ENCODE measurements at regions not wholly inside any gene's neighbourhood (a gene's known extent, or its start where the extent isn't known, plus 50 kb on each side); places are given as distances from the start of the nearest gene placed in this dataset.

DNA sequence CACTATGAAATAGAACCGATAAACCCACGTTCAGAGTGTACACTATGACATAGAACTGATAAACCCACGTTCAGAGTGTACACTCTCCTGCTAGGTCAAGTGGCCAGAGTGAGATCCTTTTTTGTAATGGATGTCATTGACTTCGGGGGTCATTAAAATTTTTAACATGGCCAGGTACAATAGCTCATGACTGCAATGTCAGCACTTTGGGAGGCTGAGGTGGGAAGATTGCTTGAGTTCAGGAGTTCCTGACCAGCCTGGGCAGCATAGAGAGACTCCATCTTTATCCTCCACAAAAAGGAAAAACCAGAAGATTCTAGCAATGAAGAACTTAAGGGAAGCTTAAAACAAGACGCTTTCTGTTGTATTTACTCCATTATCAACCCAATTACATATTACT lies 439.7 kb upstream of the FRG1 start:
- no peak for DNase-seq (ENCODE audit: low read depth)
- no peak overlapping the region for H3K4me3 ChIP-seq (ENCODE audit: low read depth, low read length)
- TF ChIP-seq, protein P1, sequence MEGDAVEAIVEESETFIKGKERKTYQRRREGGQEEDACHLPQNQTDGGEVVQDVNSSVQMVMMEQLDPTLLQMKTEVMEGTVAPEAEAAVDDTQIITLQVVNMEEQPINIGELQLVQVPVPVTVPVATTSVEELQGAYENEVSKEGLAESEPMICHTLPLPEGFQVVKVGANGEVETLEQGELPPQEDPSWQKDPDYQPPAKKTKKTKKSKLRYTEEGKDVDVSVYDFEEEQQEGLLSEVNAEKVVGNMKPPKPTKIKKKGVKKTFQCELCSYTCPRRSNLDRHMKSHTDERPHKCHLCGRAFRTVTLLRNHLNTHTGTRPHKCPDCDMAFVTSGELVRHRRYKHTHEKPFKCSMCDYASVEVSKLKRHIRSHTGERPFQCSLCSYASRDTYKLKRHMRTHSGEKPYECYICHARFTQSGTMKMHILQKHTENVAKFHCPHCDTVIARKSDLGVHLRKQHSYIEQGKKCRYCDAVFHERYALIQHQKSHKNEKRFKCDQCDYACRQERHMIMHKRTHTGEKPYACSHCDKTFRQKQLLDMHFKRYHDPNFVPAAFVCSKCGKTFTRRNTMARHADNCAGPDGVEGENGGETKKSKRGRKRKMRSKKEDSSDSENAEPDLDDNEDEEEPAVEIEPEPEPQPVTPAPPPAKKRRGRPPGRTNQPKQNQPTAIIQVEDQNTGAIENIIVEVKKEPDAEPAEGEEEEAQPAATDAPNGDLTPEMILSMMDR (IDR thresholded peaks at IDR 0.05; ENCODE audit: insufficient read depth, low read depth, low read length, missing control alignments) = no peak

DNA sequence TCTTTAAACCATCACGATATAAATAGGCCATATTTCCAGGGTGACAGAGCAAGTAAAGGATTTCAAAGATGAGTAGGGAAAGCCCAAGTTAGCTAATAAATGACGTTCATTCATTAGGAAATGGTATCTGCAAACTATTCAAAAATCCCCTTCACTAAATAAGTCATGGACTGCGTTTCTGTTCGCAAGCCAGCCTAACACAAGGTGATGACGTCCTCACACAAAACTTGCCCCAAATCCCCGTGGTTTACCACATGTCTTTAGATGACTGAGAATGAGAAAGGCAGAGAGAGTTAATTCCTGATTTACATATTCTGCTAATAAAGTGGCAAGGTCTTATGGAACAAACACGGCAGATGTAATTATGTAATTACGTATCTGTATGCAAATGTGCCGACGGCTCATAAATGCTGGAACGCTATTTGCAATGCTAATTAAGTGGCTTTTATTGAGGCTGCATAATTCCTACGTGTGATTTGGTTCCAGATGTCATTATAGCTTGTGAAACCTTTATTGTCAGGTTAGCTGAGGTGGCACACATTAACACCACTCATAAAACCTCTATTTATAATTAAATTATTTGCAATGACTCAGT lies 437.7 kb upstream of the FRG1 start:
- TF ChIP-seq, protein P1 (IDR thresholded peaks at IDR 0.05; ENCODE audit: insufficient read depth, low read depth, low read length, missing control alignments) = no peak
- DNase-seq (ENCODE audit: low read depth) = no peak
- H3K4me3 ChIP-seq (ENCODE audit: low read depth, low read length) = no peak overlapping the region

DNA sequence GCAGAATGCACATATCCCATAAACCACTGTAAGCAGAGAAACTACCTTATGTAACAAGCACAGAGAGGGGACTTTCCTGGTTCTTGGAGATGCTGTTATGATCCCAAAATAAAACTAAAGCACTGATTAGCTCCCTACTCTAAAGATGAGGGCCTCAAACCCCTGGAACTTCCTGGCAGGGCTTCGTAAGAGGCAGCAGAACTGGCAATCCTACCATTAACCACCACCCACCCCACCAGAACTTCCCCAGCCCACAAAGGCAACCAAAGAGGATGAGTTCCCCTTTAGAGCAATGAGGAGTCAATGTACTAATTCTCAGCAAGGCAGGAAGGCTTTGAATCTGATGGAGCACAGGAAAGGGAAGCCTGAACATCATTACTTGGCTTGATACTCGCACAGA lies 436.5 kb upstream of the FRG1 start:
- no peak overlapping the region for H3K4me3 ChIP-seq (ENCODE audit: low read depth, low read length)
- TF ChIP-seq, protein P1 (IDR thresholded peaks at IDR 0.05; ENCODE audit: insufficient read depth, low read depth, low read length, missing control alignments) = no peak
- no peak for DNase-seq (ENCODE audit: low read depth)

DNA sequence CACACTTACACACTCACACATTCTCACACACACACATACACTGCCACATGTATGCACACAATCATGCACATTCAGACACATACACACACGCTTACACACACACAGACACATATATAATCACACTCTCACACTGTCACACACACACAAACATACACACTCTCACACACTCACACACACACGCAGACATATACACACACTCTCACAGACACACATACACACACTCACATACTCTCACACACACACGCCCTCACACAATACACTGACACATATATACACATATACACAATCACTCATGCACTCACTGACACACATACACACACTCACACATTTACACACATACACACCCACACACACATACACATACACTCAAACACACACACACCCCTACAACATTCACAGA lies 435.3 kb upstream of the FRG1 start:
- TF ChIP-seq, protein P1 (IDR thresholded peaks at IDR 0.05; ENCODE audit: insufficient read depth, low read depth, low read length, missing control alignments) = no peak
- no peak overlapping the region for H3K4me3 ChIP-seq (ENCODE audit: low read depth, low read length)
- no peak for DNase-seq (ENCODE audit: low read depth)

DNA sequence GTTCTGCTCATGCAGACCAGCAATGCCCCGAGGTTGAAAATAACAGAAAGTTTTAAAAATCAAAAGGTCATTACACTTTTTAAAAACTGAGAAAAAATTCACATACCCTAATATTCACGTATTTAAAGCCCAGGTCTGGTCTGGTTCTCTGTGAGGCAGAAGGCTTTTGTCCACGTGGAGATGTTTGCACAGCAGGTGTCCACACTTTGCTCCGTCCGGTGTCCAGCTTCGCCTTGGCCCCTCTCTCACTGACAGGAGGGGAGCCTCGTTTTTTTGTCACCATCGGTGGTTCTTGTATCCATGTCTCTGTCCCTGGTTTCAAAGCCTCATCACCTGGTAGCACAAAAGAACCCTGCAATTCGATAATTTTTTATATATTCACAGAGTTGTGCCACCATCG lies 434.6 kb upstream of the FRG1 start:
- no peak for DNase-seq (ENCODE audit: low read depth)
- TF ChIP-seq, protein P1 (IDR thresholded peaks at IDR 0.05; ENCODE audit: insufficient read depth, low read depth, low read length, missing control alignments) = no peak
- no peak overlapping the region for H3K4me3 ChIP-seq (ENCODE audit: low read depth, low read length)

DNA sequence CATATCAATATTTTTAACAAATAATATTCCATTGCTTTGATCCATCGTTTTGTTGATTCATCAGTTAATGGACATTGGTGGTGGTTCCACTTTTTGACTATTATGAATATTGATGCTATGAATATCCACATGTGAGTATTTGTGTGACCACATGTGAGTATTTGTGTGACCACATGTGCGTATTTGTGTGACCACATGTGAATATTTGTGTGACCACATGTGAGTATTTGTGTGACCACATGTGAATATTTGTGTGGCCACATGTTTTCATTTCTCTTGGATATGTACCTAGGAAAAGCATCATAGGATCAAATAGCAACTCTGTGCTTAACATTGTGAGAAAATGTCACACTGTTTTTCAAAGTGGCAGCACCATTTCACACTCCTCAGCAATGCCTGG lies 433.6 kb upstream of the FRG1 start:
- DNase-seq (ENCODE audit: low read depth) = no peak
- H3K4me3 ChIP-seq (ENCODE audit: low read depth, low read length) = no peak overlapping the region
- TF ChIP-seq, protein P1 (IDR thresholded peaks at IDR 0.05; ENCODE audit: insufficient read depth, low read depth, low read length, missing control alignments) = no peak

DNA sequence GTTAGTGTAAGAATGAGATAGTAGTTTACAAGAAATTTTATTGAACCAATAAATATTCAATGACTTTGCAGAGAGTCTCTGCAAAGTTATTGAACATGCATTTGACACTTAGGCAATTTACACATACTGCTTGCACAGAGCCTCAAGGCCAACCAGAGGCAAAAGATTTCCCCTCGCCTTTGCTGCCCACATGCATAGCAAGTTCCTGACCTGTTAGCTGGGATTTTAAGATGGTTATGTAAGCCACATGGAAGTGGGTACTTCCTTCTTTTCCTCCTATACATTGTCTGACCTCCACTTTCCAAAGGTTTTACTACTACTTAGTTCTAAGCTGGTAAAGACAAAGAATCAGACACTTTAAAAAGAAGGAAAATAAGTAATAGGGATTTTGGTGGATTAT lies 430.1 kb upstream of the FRG1 start:
- DNase-seq (ENCODE audit: low read depth) = no peak
- H3K4me3 ChIP-seq (ENCODE audit: low read depth, low read length) = no peak overlapping the region
- TF ChIP-seq, protein P1 (IDR thresholded peaks at IDR 0.05; ENCODE audit: insufficient read depth, low read depth, low read length, missing control alignments) = no peak
